Thymus (tissue), 11 donors: ENCODE measurements at regions not wholly inside any gene's neighbourhood (a gene's known extent, or its start where the extent isn't known, plus 50 kb on each side); places are given as distances from the start of the nearest gene placed in this dataset.

Source experiments
- DNase-seq, 9 donors: peaks; one replicate each; pipeline ENCODE4 v3.0.0-alpha.2; 2013; ENCODE audit warnings: low spot score in 9 of 9, low read depth in 6 of 9, missing footprints in 1 of 9
- H3K27ac ChIP-seq, 2 donors: one replicate each; pipeline ENCODE4 v1.5.1; 2013; ENCODE audit warnings: control low read depth in 1 of 2, low read depth in 1 of 2, low read length in 1 of 2, mild to moderate bottlenecking in 1 of 2, moderate library complexity in 1 of 2
- H3K27me3 ChIP-seq, 2 donors: one replicate each; pipeline ENCODE4 v1.5.1; 2013; ENCODE audit warnings: low read length in 1 of 2; ENCODE audit not compliant: control insufficient read depth in 2 of 2, insufficient read depth in 1 of 2
- H3K36me3 ChIP-seq, 2 donors: one replicate each; pipeline ENCODE4 v1.5.1; 2013; ENCODE audit warnings: low read length in 1 of 2, mild to moderate bottlenecking in 1 of 2, moderate library complexity in 1 of 2; ENCODE audit not compliant: control insufficient read depth in 2 of 2, insufficient read depth in 2 of 2
- H3K4me1 ChIP-seq, 2 donors: one replicate each; pipeline ENCODE4 v1.5.1; 2013; ENCODE audit warnings: low read length in 2 of 2; ENCODE audit not compliant: control insufficient read depth in 2 of 2, insufficient read depth in 2 of 2
- H3K4me3 ChIP-seq, 2 donors: one replicate each; pipeline ENCODE4 v1.5.1; 2013; ENCODE audit warnings: low read length in 2 of 2, control low read depth in 1 of 2, mild to moderate bottlenecking in 1 of 2
- H3K9me3 ChIP-seq, 2 donors: one replicate each; pipeline ENCODE4 v1.5.1; 2013; ENCODE audit warnings: low read length in 1 of 2, mild to moderate bottlenecking in 1 of 2; ENCODE audit not compliant: control insufficient read depth in 2 of 2, insufficient read depth in 1 of 2
- WGBS: extraction: QIAGEN DNeasy Blood & Tissue Kit; methylation state at CpG from one replicate; pipeline ENCODE4 v1.1.7; 2013; 5-methylcytosine and 5-hydroxymethylcytosine counted together
- donor health status: healthy.

DNA sequence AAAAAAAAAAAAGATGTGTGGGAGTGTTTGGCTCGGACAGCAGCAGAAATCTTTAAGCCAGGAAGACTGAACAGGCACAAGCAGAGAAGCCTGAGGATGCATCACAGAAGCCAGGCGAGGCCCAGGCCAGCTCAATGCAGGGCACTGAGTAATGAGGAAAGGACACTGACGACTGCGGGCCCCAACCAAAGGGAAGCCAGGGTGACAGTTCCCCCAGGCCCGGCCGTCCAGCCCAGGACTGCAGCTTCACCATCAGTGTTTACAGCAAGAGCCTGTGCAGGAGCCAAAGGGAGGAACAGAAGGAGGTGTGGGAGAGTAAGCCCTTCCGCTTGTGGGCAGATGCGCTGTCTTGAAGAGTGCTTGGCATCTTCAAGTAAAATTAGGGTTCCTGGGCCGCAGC is 205.3 kb upstream of the SFSWAP start:
- no peak for DNase-seq

DNA sequence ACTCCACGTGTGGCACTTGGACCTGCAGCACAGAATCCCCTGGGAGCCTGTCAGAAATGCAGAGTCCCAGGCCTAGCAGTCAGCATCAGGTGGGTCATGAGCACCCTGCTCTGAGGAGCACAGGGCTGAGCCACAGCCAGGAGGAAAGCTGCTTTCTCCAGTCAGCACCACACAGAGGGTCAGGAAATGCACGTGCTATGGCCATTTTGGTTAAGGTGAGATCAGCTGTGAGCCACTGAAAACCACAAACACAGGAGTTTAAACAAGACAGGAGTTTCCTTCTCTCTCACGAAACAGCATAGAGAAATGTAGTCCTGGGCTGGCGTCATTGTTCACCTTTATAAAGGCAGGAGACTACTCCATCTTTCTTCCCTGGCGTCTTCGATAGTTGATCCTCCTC is 204.5 kb upstream of the SFSWAP start:
- H3K4me3 ChIP-seq: no peak overlapping the region
- no peaks in the 10 kb centered on the region for H3K36me3 ChIP-seq
- H3K27ac ChIP-seq: no peak overlapping the region
- H3K9me3 ChIP-seq: no peaks in the 10 kb centered on the region
- 52% methylated on average over 6 of the region's 6 CpGs for WGBS
- H3K4me1 ChIP-seq: peaks cover 0 to 6% of the 10 kb centered on the region in 2 donors
- H3K27me3 ChIP-seq: no peaks in the 10 kb centered on the region
- no peak for DNase-seq

More for the DNA sequence above, 205.3 kb upstream of the SFSWAP start:
- no peak overlapping the region for H3K4me3 ChIP-seq
- H3K36me3 ChIP-seq: no peaks in the 10 kb centered on the region
- no peaks in the 10 kb centered on the region for H3K4me1 ChIP-seq
- 80% methylated on average over 9 of the region's 9 CpGs for WGBS
- H3K9me3 ChIP-seq: no peaks in the 10 kb centered on the region
- H3K27ac ChIP-seq: no peak overlapping the region
- no peaks in the 10 kb centered on the region for H3K27me3 ChIP-seq

DNA sequence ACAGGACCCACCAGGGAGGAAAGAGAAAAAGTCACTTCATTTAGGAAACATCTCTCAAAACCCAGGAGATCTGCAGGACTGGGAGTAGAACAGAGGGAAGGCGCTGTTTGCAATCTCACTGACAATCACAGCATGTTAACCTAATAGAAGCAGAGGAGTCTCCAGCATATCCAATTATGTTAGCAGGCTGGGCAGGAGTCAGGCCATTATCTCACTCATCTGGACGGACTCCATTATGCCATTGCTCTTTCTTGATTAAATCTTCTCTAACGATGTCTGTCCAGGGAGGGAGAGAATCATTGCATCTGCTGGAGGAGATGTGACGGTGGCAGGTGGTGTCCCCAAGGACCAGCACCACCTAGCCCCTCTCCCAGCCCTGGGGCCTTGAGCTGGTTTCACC is 203.8 kb upstream of the SFSWAP start:
- Histone ChIP-seq H3K27me3 (no peaks in the 10 kb centered on the region), H3K27ac (no peak overlapping the region), H3K9me3 (no peaks in the 10 kb centered on the region), H3K36me3 (no peaks in the 10 kb centered on the region), H3K4me3 (no peak overlapping the region), H3K4me1 (peaks cover 0 to 8% of the 10 kb centered on the region in 2 donors)
- 92% methylated on average over 4 of the region's 4 CpGs for WGBS
- no peak for DNase-seq

DNA sequence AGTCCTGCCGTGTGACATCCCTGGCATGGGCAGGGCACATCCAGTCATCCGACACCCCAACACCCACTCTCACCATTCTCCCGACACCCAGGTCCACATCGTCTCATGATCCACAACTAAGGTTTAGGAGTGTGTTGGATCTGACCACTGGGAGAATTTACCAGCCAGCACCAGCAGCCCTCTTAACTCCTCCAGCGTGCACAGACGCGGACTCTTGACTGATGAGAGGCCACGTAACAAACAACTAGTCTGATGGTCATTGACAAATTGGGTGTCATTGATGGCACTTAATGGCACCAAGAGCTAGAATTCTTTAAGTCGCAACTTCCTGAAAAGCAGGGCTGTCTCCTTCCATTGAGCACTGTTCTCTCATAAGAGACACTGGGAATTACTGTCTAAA is 203.0 kb upstream of the SFSWAP start:
- Histone ChIP-seq H3K27me3 (no peaks in the 10 kb centered on the region), H3K27ac (no peak overlapping the region), H3K4me3 (no peak overlapping the region), H3K36me3 (no peaks in the 10 kb centered on the region), H3K4me1 (peaks cover 0 to 8% of the 10 kb centered on the region in 2 donors), H3K9me3 (no peaks in the 10 kb centered on the region)
- WGBS: 92% methylated on average over 9 of the region's 9 CpGs
- DNase-seq: no peak

DNA sequence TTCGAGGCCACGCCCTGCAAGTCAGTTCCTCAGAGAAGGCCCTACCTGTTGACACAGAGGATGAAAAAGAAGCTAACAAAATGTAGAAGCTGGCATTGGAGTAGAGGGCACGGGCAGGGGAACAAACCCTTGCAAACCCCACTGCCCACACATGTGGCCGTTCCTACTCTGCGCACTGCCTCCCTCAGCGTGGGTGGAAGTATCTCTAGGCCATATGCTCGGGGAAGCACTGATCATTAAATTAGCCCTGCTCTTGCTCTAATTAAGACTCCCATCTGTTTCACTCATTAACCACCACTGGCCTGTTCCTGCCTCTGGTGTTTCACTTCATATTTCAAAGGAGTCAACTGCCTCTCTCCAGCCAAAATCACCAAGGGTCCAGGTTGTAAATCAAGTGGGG is 201.2 kb upstream of the SFSWAP start:
- WGBS: 90% methylated on average over 7 of the region's 7 CpGs
- H3K9me3 ChIP-seq: no peaks in the 10 kb centered on the region
- H3K36me3 ChIP-seq: no peaks in the 10 kb centered on the region
- peaks cover 0 to 8% of the 10 kb centered on the region in 2 donors for H3K4me1 ChIP-seq
- no peak overlapping the region for H3K4me3 ChIP-seq
- no peak for DNase-seq
- H3K27ac ChIP-seq: no peak overlapping the region
- H3K27me3 ChIP-seq: no peaks in the 10 kb centered on the region

DNA sequence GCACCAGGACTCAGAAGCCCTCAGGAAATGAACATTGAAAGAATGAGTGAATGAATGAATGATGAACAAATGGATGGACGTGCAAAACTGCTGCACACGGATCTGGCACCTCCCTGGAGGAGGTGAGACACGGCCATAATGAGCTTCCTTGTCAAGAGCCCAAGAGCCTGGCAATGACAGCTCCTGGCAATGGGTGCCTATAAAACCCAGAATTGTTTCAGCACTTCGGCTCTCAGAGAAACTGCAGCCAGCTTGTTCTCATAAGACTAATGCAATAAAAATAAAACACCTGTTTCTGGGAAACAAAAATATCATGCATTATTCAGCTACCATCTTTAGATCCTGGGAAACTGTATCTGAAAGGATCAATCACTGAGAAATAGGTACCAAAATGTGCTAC is 200.5 kb upstream of the SFSWAP start:
- no peak for DNase-seq
- no peak overlapping the region for H3K27ac ChIP-seq
- H3K36me3 ChIP-seq: no peaks in the 10 kb centered on the region
- H3K27me3 ChIP-seq: no peaks in the 10 kb centered on the region
- peaks cover 0 to 8% of the 10 kb centered on the region in 2 donors for H3K4me1 ChIP-seq
- H3K9me3 ChIP-seq: no peaks in the 10 kb centered on the region
- 93% methylated on average over 4 of the region's 4 CpGs for WGBS
- H3K4me3 ChIP-seq: no peak overlapping the region

DNA sequence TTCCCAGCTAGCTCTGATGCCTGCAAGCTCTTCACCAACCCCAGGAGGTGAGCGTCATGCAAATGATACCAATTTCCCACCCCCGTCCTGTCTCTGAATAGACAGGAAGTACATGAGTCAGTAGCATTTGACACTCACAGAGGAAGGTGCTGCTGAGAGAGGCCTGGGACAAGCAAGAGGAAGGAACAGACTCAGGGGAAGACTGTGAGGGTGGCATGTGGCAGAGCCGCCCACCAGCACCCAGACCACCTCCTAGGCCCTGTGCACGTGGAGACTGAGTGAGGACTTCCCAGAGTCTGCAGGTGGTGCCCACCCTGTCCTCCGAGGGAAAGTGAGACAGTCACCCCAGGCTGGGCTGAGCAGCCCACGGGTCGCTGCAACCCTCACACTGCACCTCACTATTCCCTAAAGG is 199.5 kb upstream of the SFSWAP start:
- Histone ChIP-seq H3K9me3 (no peaks in the 10 kb centered on the region), H3K27ac (no peak overlapping the region), H3K27me3 (no peaks in the 10 kb centered on the region), H3K4me3 (no peak overlapping the region), H3K36me3 (no peaks in the 10 kb centered on the region), H3K4me1 (peaks cover 0 to 8% of the 10 kb centered on the region in 2 donors)
- peak; percentile 12 to 69 (median 26) for DNase-seq
- 32% methylated on average over 7 of the region's 7 CpGs for WGBS

DNA sequence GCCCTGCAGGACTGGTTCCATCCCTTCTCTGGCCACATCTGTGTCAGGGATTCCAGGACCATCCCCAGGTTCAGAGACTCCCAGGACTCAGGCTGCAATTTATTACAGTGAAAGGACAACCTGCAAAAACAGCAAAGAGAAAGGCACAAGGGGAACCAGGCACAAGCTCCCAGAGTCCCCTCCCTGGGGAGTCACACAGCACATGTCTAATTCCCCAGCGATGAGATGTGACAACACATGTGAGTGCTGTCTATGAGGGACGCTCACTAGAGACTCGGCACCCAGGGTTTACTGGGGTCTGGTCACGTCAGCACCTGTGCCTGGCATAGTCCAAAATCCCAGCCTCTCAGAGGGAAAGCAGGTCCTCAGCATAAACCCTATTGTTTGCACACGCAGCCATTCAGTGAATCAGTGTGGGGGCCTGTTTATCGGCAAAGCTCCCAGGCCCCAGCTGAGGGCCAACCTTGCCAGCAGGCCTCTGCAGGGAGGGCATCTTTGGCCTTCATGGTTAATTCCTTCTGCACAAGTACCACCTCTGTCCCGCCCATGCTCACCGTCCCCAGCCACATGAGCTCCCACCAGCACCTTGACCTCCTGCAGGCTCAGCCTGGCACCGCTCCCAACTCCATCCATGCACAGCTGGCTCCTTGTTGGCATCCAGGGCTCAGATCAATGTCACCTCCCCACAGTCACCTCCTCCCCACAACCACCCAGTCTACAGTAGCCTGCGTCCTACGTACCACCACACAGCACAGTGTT is 198.9 kb upstream of the SFSWAP start:
- Histone ChIP-seq H3K9me3 (no peaks in the 10 kb centered on the region), H3K36me3 (no peaks in the 10 kb centered on the region), H3K4me1 (peaks cover 0 to 8% of the 10 kb centered on the region in 2 donors), H3K27me3 (no peaks in the 10 kb centered on the region), H3K27ac (no peak overlapping the region), H3K4me3 (no peak overlapping the region)
- 92% methylated on average over 11 of the region's 11 CpGs for WGBS
- no peak for DNase-seq

DNA sequence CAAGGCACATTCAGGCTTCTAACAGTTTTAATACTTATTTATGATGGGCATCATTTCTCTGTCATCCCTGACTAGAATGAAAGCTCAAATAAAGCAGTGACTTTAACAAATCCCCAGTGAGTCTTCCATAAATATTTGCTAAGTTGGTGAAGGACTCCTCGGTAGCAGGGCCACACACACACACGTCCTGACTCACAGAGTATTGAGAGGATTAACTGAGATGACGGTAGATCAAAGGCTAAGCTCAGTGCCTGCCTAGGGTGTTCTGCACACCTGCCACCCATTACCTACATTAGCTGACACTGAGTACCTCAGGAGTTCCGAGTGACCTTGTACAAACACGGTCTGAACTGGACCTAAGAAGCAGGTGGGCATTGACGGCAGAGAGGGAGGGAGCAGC is 197.3 kb upstream of the SFSWAP start:
- peaks cover 0 to 8% of the 10 kb centered on the region in 2 donors for H3K4me1 ChIP-seq
- H3K27me3 ChIP-seq: no peaks in the 10 kb centered on the region
- 76% methylated on average over 6 of the region's 6 CpGs for WGBS
- H3K4me3 ChIP-seq: no peak overlapping the region
- no peak for DNase-seq
- no peak overlapping the region for H3K27ac ChIP-seq
- H3K36me3 ChIP-seq: no peaks in the 10 kb centered on the region
- H3K9me3 ChIP-seq: no peaks in the 10 kb centered on the region
